Uterus (tissue), 2 donors: ENCODE measurements at regions not wholly inside any gene's neighbourhood (a gene's known extent, or its start where the extent isn't known, plus 50 kb on each side); places are given as distances from the start of the nearest gene placed in this dataset.

Experiments
- CTCF ChIP-seq, 4 experiments: fragments of 200-600 bp in 2 of 4; fragments of 450-650 bp in 2 of 4; sonication (generic) in 2 of 4; IDR thresholded peaks; one replicate each; pipeline ENCODE4 v1.5.1; 2016 to 2019; ENCODE audit warnings: antibody characterized with exemption in 4 of 4, mild to moderate bottlenecking in 2 of 4, moderate library complexity in 1 of 4
- POLR2A ChIP-seq, 2 donors: fragments of 450-650 bp; IDR thresholded peaks; one replicate each; pipeline ENCODE4 v1.6.1; 2016; ENCODE audit warnings: antibody characterized with exemption in 2 of 2, mild to moderate bottlenecking in 1 of 2, moderate library complexity in 1 of 2

GRCh38 chr16:79503511-79503910 is 97.0 kb downstream of the MAF start:
- TF ChIP-seq POLR2A (IDR thresholded peaks at IDR 0.05), result no peak
- no peak for TF ChIP-seq CTCF (IDR thresholded peaks at IDR 0.05)
